ENCODE measurements at regions not wholly inside any gene's neighbourhood (a gene's known extent, or its start where the extent isn't known, plus 50 kb on each side); places are given as distances from the start of the nearest gene placed in this dataset.

DNA sequence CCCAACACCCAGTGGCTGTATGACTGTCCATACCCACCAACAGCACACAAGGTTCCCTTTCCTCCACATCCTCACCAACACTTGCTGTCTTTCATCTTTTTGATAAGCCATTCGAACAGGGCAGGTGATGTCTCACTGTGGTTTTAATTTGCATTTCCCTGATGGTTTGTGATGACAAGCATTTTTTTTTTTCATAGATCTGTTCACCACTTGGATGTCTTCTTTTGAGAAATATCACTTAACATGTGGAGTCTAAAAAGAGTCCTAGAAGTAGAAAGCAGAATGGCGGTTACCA is 198.1 kb upstream of the DIO3 start:
- in situ Hi-C loops (cut with MboI; ENCODE audit: low sequenced_read_pairs) = no loop called here
- peaks cover 13% of the 10 kb centered on the region for H3K27me3 ChIP-seq (ENCODE audit: control insufficient read depth, insufficient read depth, low read length)
- H4K8ac ChIP-seq (ENCODE audit: low read depth in 2 of 2, low read length in 2 of 2) = no peak overlapping the region
- dilution Hi-C loops (cut with HindIII; ENCODE audit: low sequenced_read_pairs, unreplicated experiment) = no loop called here
- no peaks in the 10 kb centered on the region for H4K20me1 ChIP-seq (ENCODE audit: insufficient read depth, low read length)
- H3K27ac ChIP-seq (ENCODE audit: insufficient read depth, low read length) = no peak overlapping the region
- no peak overlapping the region for H3K56ac ChIP-seq (ENCODE audit: extremely low read depth, insufficient read depth, low read length)
- no peak overlapping the region for H4K5ac ChIP-seq (ENCODE audit: low read depth, low read length)
- H3K36me3 ChIP-seq (ENCODE audit: control insufficient read depth, insufficient read depth, low read length) = no peaks in the 10 kb centered on the region
- H4K91ac ChIP-seq (ENCODE audit: insufficient read depth, low read depth, low read length) = no peak overlapping the region
- intact Hi-C loops (cut with micrococcal nuclease) = no loop called here
- no peak overlapping the region for H3K9ac ChIP-seq (ENCODE audit: low read depth, low read length)
- DNase-seq = no peak
- H3K14ac ChIP-seq (replicated peaks; ENCODE audit: low read depth, low read length) = no peak overlapping the region
- no peak overlapping the region for H2BK120ac ChIP-seq (ENCODE audit: low read depth, low read length)
- H3K4me2 ChIP-seq (ENCODE audit: low read depth, low read length) = no peak overlapping the region
- POLR2A ChIA-PET (ENCODE audit: unreplicated experiment) = no interaction called here
- H3K9me3 ChIP-seq (ENCODE audit: control insufficient read depth, insufficient read depth, low read length) = no peaks in the 10 kb centered on the region; the same call in none of the 2 replicates
- no peak overlapping the region for H3K4ac ChIP-seq (ENCODE audit: low read depth, low read length)
- H2BK5ac ChIP-seq (ENCODE audit: low read depth, low read length, poor library complexity, severe bottlenecking) = no peak overlapping the region
- no peak overlapping the region for H2AK9ac ChIP-seq (replicated peaks; ENCODE audit: low read depth, low read length, poor library complexity)
- TF ChIP-seq RCOR1 (IDR thresholded peaks at IDR 0.05; ENCODE audit: insufficient replicate concordance, low read length) (no peak), CEBPB (IDR thresholded peaks at IDR 0.05; ENCODE audit: low read depth, low read length) (no peak), RFX5 (IDR thresholded peaks at IDR 0.05; ENCODE audit: low read depth, low read length) (no peak), FOS (IDR thresholded peaks at IDR 0.05; ENCODE audit: low read depth, low read length) (no peak)
- CTCF ChIA-PET = no interaction called here
- H3K79me1 ChIP-seq (ENCODE audit: low read depth in 1 of 2, low read length in 2 of 2) = no peaks in the 10 kb centered on the region
- H2BK20ac ChIP-seq (ENCODE audit: low read depth, low read length) = no peak overlapping the region
- no peak for ATAC-seq (ENCODE audit: low read depth)
- 100% methylated on average over 1 of the region's 2 CpGs; no CpG with 5 or more reads in 1 of the 2 experiments for WGBS, 2 experiments (ENCODE audit: extremely low coverage in 2 of 2, insufficient read length in 1 of 2)
- H3K18ac ChIP-seq (ENCODE audit: low read depth, low read length) = no peak overlapping the region
- H3K9me1 ChIP-seq (ENCODE audit: insufficient read depth, low read length) = no peaks in the 10 kb centered on the region
- H3K4me1 ChIP-seq (ENCODE audit: control insufficient read depth, insufficient read depth, low read length) = peaks cover 4% of the 10 kb centered on the region; the same call in 1 of the 2 replicates
- H3K4me3 ChIP-seq (ENCODE audit: insufficient read depth, low read depth, low read length) = no peak overlapping the region
- H2AK5ac ChIP-seq (ENCODE audit: low read depth, low read length) = no peak overlapping the region
- no peak overlapping the region for H2BK15ac ChIP-seq (ENCODE audit: low read depth, low read length)
- H2AFZ ChIP-seq (replicated peaks; ENCODE audit: low read length, poor library complexity) = no peak overlapping the region
- no TSS peak for BruUV-seq (replicated peaks)
- H3K23ac ChIP-seq (ENCODE audit: low read depth, low read length) = no peak overlapping the region
